Cardiac muscle cell (in vitro differentiated cells and primary cell): ENCODE measurements at regions not wholly inside any gene's neighbourhood (a gene's known extent, or its start where the extent isn't known, plus 50 kb on each side); places are given as distances from the start of the nearest gene placed in this dataset.
"Not testable (repeated sequence)": the region's sequence is repeated elsewhere in the genome, so short reads cannot be mapped to it uniquely, and the experiment has no call there.

Experiments
- DNase-seq, 2 donors: peaks; one replicate each; pipeline versions ENCODE4 v3.0.0 to v3.0.0-alpha.2; 2010 to 2017; ENCODE audit warnings: low read depth in 1 of 2, low spot score in 1 of 2
- H3K27ac ChIP-seq: fragments of 200-600 bp; sonication (generic); 2 replicates; pipeline ENCODE4 v1.5.1; 2016
- H3K27me3 ChIP-seq: fragments of 200-600 bp; sonication (generic); 2 replicates; pipeline ENCODE4 v1.6.0; 2016; ENCODE audit warnings: control low read depth
- H3K36me3 ChIP-seq: fragments of 200-600 bp; sonication (generic); 2 replicates; pipeline ENCODE4 v1.5.1; 2016; ENCODE audit warnings: control low read depth
- H3K4me1 ChIP-seq: fragments of 200-600 bp; sonication (generic); 2 replicates; pipeline ENCODE4 v1.8.1; 2017; ENCODE audit warnings: low read depth, mild to moderate bottlenecking, mixed run types
- H3K4me3 ChIP-seq: fragments of 200-600 bp; sonication (generic); 2 replicates; pipeline ENCODE4 v1.5.1; 2016; ENCODE audit warnings: mild to moderate bottlenecking
- H3K9me3 ChIP-seq: fragments of 200-600 bp; sonication (generic); 2 replicates; pipeline ENCODE4 v1.5.1; 2017; ENCODE audit warnings: low read depth, mild to moderate bottlenecking, control low read depth
- CTCF ChIP-seq: IDR thresholded peaks from 2 replicates; pipeline ENCODE4 v1.5.1; 2012; ENCODE audit warnings: low read depth, mild to moderate bottlenecking, low read length

GRCh38 chr3:14268897-14269296 is 90.3 kb downstream of the LSM3 start:
- Histone ChIP-seq H3K36me3 (no peaks in the 10 kb centered on the region), H3K4me1 (peaks cover 7% of the 10 kb centered on the region), H3K4me3 (no peak overlapping the region), H3K9me3 (no peaks in the 10 kb centered on the region), H3K27me3 (no peaks in the 10 kb centered on the region), H3K27ac (no peak overlapping the region)
- no peak for DNase-seq
- TF ChIP-seq CTCF = no peak

- H3K4me3 ChIP-seq, H3K4me1 ChIP-seq, H3K27ac ChIP-seq, H3K36me3 ChIP-seq, H3K9me3 ChIP-seq, H3K27me3 ChIP-seq, DNase-seq: not testable (repeated sequence)
These were observed 93.7 kb downstream of the LSM3 start for GRCh38 chr3:14272041-14272958.

GRCh38 chr3:14272959-14273560 is 94.4 kb downstream of the LSM3 start:
- H3K27ac ChIP-seq, H3K4me1 ChIP-seq, H3K27me3 ChIP-seq, DNase-seq, H3K36me3 ChIP-seq, H3K4me3 ChIP-seq, H3K9me3 ChIP-seq: not testable (repeated sequence)

GRCh38 chr3:14273901-14274611 is 95.4 kb downstream of the LSM3 start:
- no peaks in the 10 kb centered on the region for H3K9me3 ChIP-seq
- no peaks in the 10 kb centered on the region for H3K36me3 ChIP-seq
- no peak overlapping the region for H3K4me3 ChIP-seq
- no peak overlapping the region for H3K27ac ChIP-seq
- peaks cover 4% of the 10 kb centered on the region for H3K4me1 ChIP-seq
- no peak for DNase-seq
- no peaks in the 10 kb centered on the region for H3K27me3 ChIP-seq
- TF ChIP-seq CTCF = no peak

GRCh38 chr3:14274612-14274936 is 96.0 kb downstream of the LSM3 start:
- peaks cover 4% of the 10 kb centered on the region for H3K4me1 ChIP-seq
- H3K9me3 ChIP-seq = no peaks in the 10 kb centered on the region
- H3K36me3 ChIP-seq = no peaks in the 10 kb centered on the region
- H3K4me3 ChIP-seq = no peak overlapping the region
- DNase-seq = no peak
- TF ChIP-seq CTCF = no peak
- no peaks in the 10 kb centered on the region for H3K27me3 ChIP-seq
- H3K27ac ChIP-seq = no peak overlapping the region

GRCh38 chr3:14274999-14275961 is 96.7 kb downstream of the LSM3 start:
- DNase-seq = peak; percentile 38 to 42

More at GRCh38 chr3:14274999-14275961, 96.7 kb downstream of the LSM3 start:
- H3K27me3 ChIP-seq = no peaks in the 10 kb centered on the region
- no peak overlapping the region for H3K27ac ChIP-seq
- peak; percentile 46 for TF ChIP-seq CTCF
- peaks cover 4% of the 10 kb centered on the region for H3K4me1 ChIP-seq
- H3K4me3 ChIP-seq = no peak overlapping the region
- no peaks in the 10 kb centered on the region for H3K36me3 ChIP-seq
- no peaks in the 10 kb centered on the region for H3K9me3 ChIP-seq
